Keratinocyte (primary cell): ENCODE measurements at regions not wholly inside any gene's neighbourhood (a gene's known extent, or its start where the extent isn't known, plus 50 kb on each side); places are given as distances from the start of the nearest gene placed in this dataset.

Experiments used
- DNase-seq: peaks from one replicate; pipeline ENCODE4 v3.0.0-alpha.2; 2011; ENCODE audit warnings: low read depth, missing footprints, low spot score
- FAIRE-seq: peaks from 2 replicates; lab custom pipeline; 2011; peaks lifted over from hg19 to GRCh38; lab: Jason Lieb, UNC
- H2AFZ ChIP-seq: 2 replicates; pipeline ENCODE4 v1.6.0; 2012; ENCODE audit warnings: low read length, control low read depth, inconsistent platforms; ENCODE audit not compliant: control insufficient read depth
- H3K27ac ChIP-seq: 2 replicates; pipeline ENCODE4 v1.5.1; 2011; ENCODE audit warnings: low read length; ENCODE audit not compliant: control insufficient read depth, insufficient read depth
- H3K27me3 ChIP-seq: 3 replicates; pipeline ENCODE4 v1.6.0; 2011; ENCODE audit warnings: low read length; ENCODE audit not compliant: control insufficient read depth, insufficient read depth; ENCODE audit errors: extremely low read depth
- H3K36me3 ChIP-seq, 2 experiments: 2 replicates in 1 of 2; 3 replicates in 1 of 2; pipeline ENCODE4 v1.5.1; 2011; ENCODE audit warnings: low read length in 2 of 2, mild to moderate bottlenecking in 1 of 2; ENCODE audit not compliant: control insufficient read depth in 2 of 2, insufficient read depth in 2 of 2; ENCODE audit errors: extremely low read depth in 1 of 2
- H3K4me1 ChIP-seq: 3 replicates; pipeline ENCODE4 v1.5.1; 2011; ENCODE audit warnings: low read length; ENCODE audit not compliant: control insufficient read depth, insufficient read depth; ENCODE audit errors: extremely low read depth
- H3K4me2 ChIP-seq: 3 replicates; pipeline ENCODE4 v1.6.0; 2011; ENCODE audit warnings: low read depth, low read length; ENCODE audit not compliant: control insufficient read depth, insufficient read depth; ENCODE audit errors: extremely low read depth
- H3K4me3 ChIP-seq, 3 experiments: fragments of 200-600 bp in 1 of 3; sonication (generic) in 1 of 3; 2 replicates in 2 of 3; 3 replicates in 1 of 3; pipeline ENCODE4 v1.5.1; 2011 to 2016; ENCODE audit warnings: low read length in 3 of 3, mild to moderate bottlenecking in 3 of 3, control low read depth in 2 of 3, inconsistent platforms in 1 of 3, low read depth in 1 of 3, mixed read lengths in 1 of 3, mixed run types in 1 of 3, moderate library complexity in 1 of 3; ENCODE audit not compliant: control insufficient read depth in 2 of 3, insufficient read depth in 2 of 3; ENCODE audit errors: extremely low read depth in 1 of 3
- H3K79me2 ChIP-seq: 2 replicates; pipeline ENCODE4 v1.6.0; 2012; ENCODE audit warnings: low read length; ENCODE audit not compliant: control insufficient read depth, insufficient read depth
- H3K9ac ChIP-seq: 3 replicates; pipeline ENCODE4 v1.6.0; 2011; ENCODE audit warnings: low read length; ENCODE audit not compliant: control insufficient read depth, insufficient read depth; ENCODE audit errors: extremely low read depth
- H3K9me1 ChIP-seq: 3 replicates; pipeline ENCODE4 v1.6.0; 2011; ENCODE audit warnings: low read length; ENCODE audit not compliant: control insufficient read depth, insufficient read depth; ENCODE audit errors: extremely low read depth
- H3K9me3 ChIP-seq: 2 replicates; pipeline ENCODE4 v1.5.1; 2012; ENCODE audit warnings: low read depth, low read length; ENCODE audit not compliant: control insufficient read depth
- H4K20me1 ChIP-seq: 3 replicates; pipeline ENCODE4 v1.6.0; 2011; ENCODE audit warnings: low read length; ENCODE audit not compliant: control insufficient read depth, insufficient read depth; ENCODE audit errors: extremely low read depth
- CTCF ChIP-seq, 3 experiments: IDR thresholded peaks in 1 of 3; conservative IDR thresholded peaks in 1 of 3; optimal IDR thresholded peaks in 1 of 3; 2 replicates in 2 of 3; 3 replicates in 1 of 3; pipeline versions ENCODE3 to v1.5.1; 2011; ENCODE audit warnings: low read length in 3 of 3, mild to moderate bottlenecking in 3 of 3, moderate library complexity in 2 of 3, control low read depth in 1 of 3, inconsistent platforms in 1 of 3; ENCODE audit not compliant: insufficient read depth in 2 of 3; ENCODE audit errors: extremely low read depth in 1 of 3
- EZH2 ChIP-seq: IDR thresholded peaks from one replicate; pipeline ENCODE4 v1.6.1; 2012; ENCODE audit warnings: inconsistent platforms, mild to moderate bottlenecking, low read length, moderate library complexity
- dilution Hi-C: fragments of 300-500 bp; cut with MboI; formaldehyde crosslinking; loops from one replicate; pipeline ENCODE4 v1.7.0; 2020; ENCODE audit warnings: low sequenced_read_pairs; ENCODE audit not compliant: extremely low pct_ligation_motif_present

- H3K79me2 ChIP-seq, result no peaks in the 10 kb centered on the region
- TF ChIP-seq EZH2 (no peak), CTCF (optimal IDR thresholded peaks at IDR 0.05 in 1 of 3, IDR thresholded peaks at IDR 0.05 in 1 of 3, conservative IDR thresholded peaks at IDR 0.05 in 1 of 3; ENCODE audit: extremely low read depth in 1 of 3, insufficient read depth in 2 of 3, low read length in 3 of 3) (no peak)
- H3K4me2 ChIP-seq, result no peak overlapping the region
- no peak overlapping the region for H3K9ac ChIP-seq
- H3K4me1 ChIP-seq, result peaks cover 8% of the 10 kb centered on the region
- no peaks in the 10 kb centered on the region for H3K9me3 ChIP-seq
- no peaks in the 10 kb centered on the region for H3K27me3 ChIP-seq
- H3K4me3 ChIP-seq, result no peak overlapping the region
- H4K20me1 ChIP-seq, result no peaks in the 10 kb centered on the region
- H2AFZ ChIP-seq, result no peak overlapping the region
- no peaks in the 10 kb centered on the region for H3K36me3 ChIP-seq
- H3K9me1 ChIP-seq, result no peaks in the 10 kb centered on the region
- no peak for FAIRE-seq
- no peak for DNase-seq
- no peak overlapping the region for H3K27ac ChIP-seq
- dilution Hi-C loops, result no loop called here
Measured at GRCh38 chr4:145295547-145295946, 115.2 kb upstream of the OTUD4 start.

GRCh38 chr4:145295122-145295521 is 114.7 kb upstream of the OTUD4 start:
- Histone ChIP-seq H2AFZ (no peak overlapping the region), H3K9ac (no peak overlapping the region), H3K4me1 (peaks cover 8% of the 10 kb centered on the region), H3K36me3 (no peaks in the 10 kb centered on the region), H3K27me3 (no peaks in the 10 kb centered on the region), H3K9me1 (no peaks in the 10 kb centered on the region), H4K20me1 (no peaks in the 10 kb centered on the region), H3K9me3 (no peaks in the 10 kb centered on the region), H3K4me2 (no peak overlapping the region), H3K79me2 (no peaks in the 10 kb centered on the region), H3K27ac (no peak overlapping the region), H3K4me3 (no peak overlapping the region)
- dilution Hi-C loops, result no loop called here
- FAIRE-seq (no peak), DNase-seq (no peak)
- no peak for TF ChIP-seq CTCF (optimal IDR thresholded peaks at IDR 0.05 in 1 of 3, IDR thresholded peaks at IDR 0.05 in 1 of 3, conservative IDR thresholded peaks at IDR 0.05 in 1 of 3; ENCODE audit: extremely low read depth in 1 of 3, insufficient read depth in 2 of 3, low read length in 3 of 3)
- TF ChIP-seq EZH2, result no peak
